Kidney (tissue), 13 donors: ENCODE measurements at regions not wholly inside any gene's neighbourhood (a gene's known extent, or its start where the extent isn't known, plus 50 kb on each side); places are given as distances from the start of the nearest gene placed in this dataset.

Experiments used
- DNase-seq, 5 donors: peaks; one replicate each; pipeline ENCODE4 v3.0.0-alpha.2; 2013 to 2020
- FAIRE-seq: peaks from 2 replicates; lab custom pipeline; 2012; peaks lifted over from hg19 to GRCh38; lab: Jason Lieb, UNC
- H3K27ac ChIP-seq, 2 donors: one replicate each; pipeline ENCODE4 v1.7.0; 2013; ENCODE audit warnings: low read depth in 2 of 2, low read length in 2 of 2, inconsistent platforms in 1 of 2
- H3K27me3 ChIP-seq: one replicate; pipeline ENCODE4 v1.7.1; 2013; ENCODE audit warnings: low read length, inconsistent platforms; ENCODE audit not compliant: control insufficient read depth, insufficient read depth
- H3K36me3 ChIP-seq, 3 donors: one replicate each; pipeline versions ENCODE4 v1.7.0 to v1.7.1; 2013; ENCODE audit warnings: low read length in 3 of 3, control low read depth in 1 of 3, inconsistent platforms in 1 of 3; ENCODE audit not compliant: insufficient read depth in 3 of 3, control insufficient read depth in 2 of 3
- H3K4me1 ChIP-seq, 3 donors: one replicate each; pipeline versions ENCODE4 v1.7.0 to v1.7.1; 2013; ENCODE audit warnings: low read length in 3 of 3, inconsistent platforms in 1 of 3, low read depth in 1 of 3; ENCODE audit not compliant: control insufficient read depth in 2 of 3, insufficient read depth in 2 of 3
- H3K4me3 ChIP-seq, 3 donors: one replicate each; pipeline versions ENCODE4 v1.7.0 to v1.8.1; 2013; ENCODE audit warnings: low read length in 3 of 3, control low read depth in 1 of 3, inconsistent platforms in 1 of 3
- H3K9ac ChIP-seq, 3 donors: one replicate each; pipeline versions ENCODE4 v1.7.0 to v1.7.1; 2013; ENCODE audit warnings: low read length in 3 of 3, control low read depth in 1 of 3, inconsistent platforms in 1 of 3
- H3K9me3 ChIP-seq, 3 donors: one replicate each; pipeline versions ENCODE4 v1.7.0 to v1.7.1; 2013; ENCODE audit warnings: low read length in 3 of 3, control low read depth in 1 of 3, inconsistent platforms in 1 of 3; ENCODE audit not compliant: control insufficient read depth in 2 of 3, insufficient read depth in 1 of 3
- CTCF ChIP-seq: IDR thresholded peaks from 3 replicates; pipeline ENCODE4 v1.5.1; 2012; ENCODE audit warnings: mild to moderate bottlenecking, moderate library complexity, borderline replicate concordance; ENCODE audit not compliant: insufficient read depth; ENCODE audit errors: extremely low read depth
- intact Hi-C: fragments of 100-400 bp; cut with DNase I; formaldehyde crosslinking; loops from one replicate; pipeline ENCODE4 v1.11.1; 2022
- donor health status: control.
- donor health status: control.
- donor health status: control.
- donor health status: control.
- donor health status: control.
- donor health status: DM: yes; HTN: yes; CAD: no.
- donor health status: Normal renal cell carcinoma (clear cell type).

DNA sequence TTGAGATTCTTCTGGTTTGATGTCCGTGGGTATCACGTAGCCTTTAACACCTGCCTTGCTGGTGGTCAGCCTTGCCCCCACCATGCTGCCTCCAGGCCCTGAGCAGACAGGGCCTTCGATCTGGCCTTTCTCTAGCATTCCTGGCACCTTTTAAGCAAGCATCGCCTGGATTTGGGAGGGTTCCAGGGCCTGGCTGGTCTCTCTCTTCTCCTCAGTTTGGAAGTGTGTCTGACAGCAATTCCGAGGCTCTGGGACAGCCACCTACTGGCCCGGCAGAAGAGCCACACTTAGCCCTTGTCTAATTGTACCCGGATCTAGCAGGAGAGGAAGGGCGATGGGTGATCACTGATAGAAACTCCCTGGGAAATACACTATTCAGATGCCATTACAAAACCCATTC lies 441.3 kb upstream of the MKI67 start:
- H3K27me3 ChIP-seq = no peaks in the 10 kb centered on the region
- FAIRE-seq = no peak
- no peaks in the 10 kb centered on the region for H3K36me3 ChIP-seq
- H3K27ac ChIP-seq = no peak overlapping the region
- H3K4me3 ChIP-seq = no peak overlapping the region
- DNase-seq = no peak
- TF ChIP-seq CTCF = no peak
- peaks cover 0 to 8% (median 0%) of the 10 kb centered on the region in 3 donors for H3K9me3 ChIP-seq
- no peak overlapping the region for H3K9ac ChIP-seq
- intact Hi-C loops = no loop called here
- no peaks in the 10 kb centered on the region for H3K4me1 ChIP-seq

- DNase-seq (no peak), FAIRE-seq (no peak)
- no peak overlapping the region for H3K4me3 ChIP-seq
- no peaks in the 10 kb centered on the region for H3K36me3 ChIP-seq
- H3K27ac ChIP-seq = no peak overlapping the region
- H3K9me3 ChIP-seq = peaks cover 0 to 3% (median 0%) of the 10 kb centered on the region in 3 donors
- H3K9ac ChIP-seq = no peak overlapping the region
- no peaks in the 10 kb centered on the region for H3K27me3 ChIP-seq
- intact Hi-C loops = no loop called here
- no peak for TF ChIP-seq CTCF
- no peaks in the 10 kb centered on the region for H3K4me1 ChIP-seq
Measured at GRCh38 chr10:128568041-128568440, 441.8 kb upstream of the MKI67 start.

- intact Hi-C loops = no loop called here
- Histone ChIP-seq H3K9me3 (no peaks in the 10 kb centered on the region), H3K36me3 (no peaks in the 10 kb centered on the region), H3K27ac (no peak overlapping the region), H3K4me3 (no peak overlapping the region), H3K27me3 (no peaks in the 10 kb centered on the region), H3K9ac (no peak overlapping the region), H3K4me1 (no peaks in the 10 kb centered on the region)
- no peak for TF ChIP-seq CTCF
- no peak for DNase-seq
- no peak for FAIRE-seq
Measured at GRCh38 chr10:128568491-128568890, 442.3 kb upstream of the MKI67 start.
